Activated CD4-positive, alpha-beta T cell treated with anti-CD3 and anti-CD28 coated beads, Interleukin-2, amount 10 ng/mL, durations not matched to agents 7 days and 5 days (primary cell): ENCODE measurements at regions not wholly inside any gene's neighbourhood (a gene's known extent, or its start where the extent isn't known, plus 50 kb on each side); places are given as distances from the start of the nearest gene placed in this dataset.
"Not testable (repeated sequence)": the region's sequence is repeated elsewhere in the genome, so short reads cannot be mapped to it uniquely, and the experiment has no call there.

Experiments used
- CTCF ChIA-PET: fragments of 350-600 bp; sonication (Branson Sonifier 250); formaldehyde crosslinking; loops from one replicate; lab custom pipeline; 2021; ENCODE audit warnings: antibody characterized with exemption; lab: Charles Lee
- POLR2A ChIA-PET: fragments of 350-600 bp; sonication (Branson Sonifier 250); formaldehyde crosslinking; loops from one replicate; lab custom pipeline; 2021; ENCODE audit warnings: antibody characterized with exemption; lab: Charles Lee
- DNase-seq: peaks from one replicate; pipeline ENCODE4 v3.0.0-alpha.2; 2020
- H3K27ac Mint-ChIP-seq: one replicate; pipeline ENCODE4 v1.8.0; 2021; ENCODE audit warnings: mild to moderate bottlenecking, moderate library complexity, mixed read lengths
- H3K27me3 Mint-ChIP-seq: one replicate; pipeline ENCODE4 v1.8.0; 2021; ENCODE audit warnings: mixed read lengths
- H3K36me3 Mint-ChIP-seq: one replicate; pipeline ENCODE4 v1.8.0; 2021; ENCODE audit warnings: low read depth, mixed read lengths
- H3K4me1 Mint-ChIP-seq: one replicate; pipeline ENCODE4 v1.8.0; 2021; ENCODE audit warnings: mixed read lengths
- H3K4me3 Mint-ChIP-seq: one replicate; pipeline ENCODE4 v1.8.0; 2021; ENCODE audit warnings: mild to moderate bottlenecking, moderate library complexity, mixed read lengths
- H3K9me3 Mint-ChIP-seq: one replicate; pipeline ENCODE4 v1.8.0; 2021; ENCODE audit warnings: mixed read lengths

- H3K27me3 Mint-ChIP-seq, result peaks cover 2% of the 10 kb centered on the region
- peaks cover 15% of the 10 kb centered on the region for H3K4me1 Mint-ChIP-seq
- ChIA-PET CTCF (interaction anchor here (0.9 to 1.2 kb wide), 2 partner anchors 30 to 351 kb away, joined by 3 to 4 read pairs; no protein-coding TSS in a partner anchor), POLR2A (no interaction called here)
- no peak overlapping the region for H3K27ac Mint-ChIP-seq
- H3K4me3 Mint-ChIP-seq, result no peak overlapping the region
- no peaks in the 10 kb centered on the region for H3K36me3 Mint-ChIP-seq
- DNase-seq, result no peak
- no peaks in the 10 kb centered on the region for H3K9me3 Mint-ChIP-seq
Measured at GRCh38 chr16:50455288-50455845, 86.6 kb upstream of the BRD7 start.

GRCh38 chr16:50453446-50453845, 84.7 kb upstream of the BRD7 start:
- ChIA-PET POLR2A (no interaction called here), CTCF (no interaction called here)
- Mint-ChIP-seq H3K36me3 (no peaks in the 10 kb centered on the region), H3K9me3 (no peaks in the 10 kb centered on the region), H3K27ac (no peak overlapping the region), H3K4me1 (peaks cover 13% of the 10 kb centered on the region), H3K4me3 (no peak overlapping the region), H3K27me3 (peaks cover 2% of the 10 kb centered on the region)
- DNase-seq, result no peak

- peaks cover 5% of the 10 kb centered on the region for H3K4me1 Mint-ChIP-seq
- no peaks in the 10 kb centered on the region for H3K36me3 Mint-ChIP-seq
- no peaks in the 10 kb centered on the region for H3K9me3 Mint-ChIP-seq
- ChIA-PET CTCF (interaction anchor here (0.9 to 2.9 kb wide), 2 partner anchors 17 to 21 kb away, joined by 3 to 10 read pairs; no protein-coding TSS in a partner anchor), POLR2A (no interaction called here)
- H3K27me3 Mint-ChIP-seq, result no peaks in the 10 kb centered on the region
- no peak overlapping the region for H3K27ac Mint-ChIP-seq
- H3K4me3 Mint-ChIP-seq, result no peak overlapping the region
- DNase-seq, result no peak
Measured at GRCh38 chr16:50451951-50452508, 83.2 kb upstream of the BRD7 start.

GRCh38 chr16:50450957-50451356, 82.2 kb upstream of the BRD7 start:
- CTCF ChIA-PET, result interaction anchor here (0.6 to 2.9 kb wide), 2 partner anchors 22 to 69 kb away, joined by 4 to 10 read pairs; no protein-coding TSS in a partner anchor
- Mint-ChIP-seq H3K4me3 (no peak overlapping the region), H3K36me3 (no peaks in the 10 kb centered on the region), H3K4me1 (no peaks in the 10 kb centered on the region), H3K27ac (no peak overlapping the region), H3K9me3 (no peaks in the 10 kb centered on the region), H3K27me3 (no peaks in the 10 kb centered on the region)
- POLR2A ChIA-PET, result no interaction called here
- DNase-seq, result no peak

GRCh38 chr16:50449800-50450199, 81.0 kb upstream of the BRD7 start:
- Mint-ChIP-seq H3K4me1 (no peaks in the 10 kb centered on the region), H3K27ac (no peak overlapping the region), H3K9me3 (no peaks in the 10 kb centered on the region), H3K4me3 (no peak overlapping the region), H3K36me3 (no peaks in the 10 kb centered on the region), H3K27me3 (no peaks in the 10 kb centered on the region)
- ChIA-PET POLR2A (no interaction called here), CTCF (interaction anchor here (2.9 kb wide), 1 partner anchor 23 kb away, joined by 10 read pairs; no protein-coding TSS in a partner anchor)
- DNase-seq, result no peak

- H3K4me1 Mint-ChIP-seq, result no peaks in the 10 kb centered on the region
- ChIA-PET CTCF (interaction anchor here (0.7 to 2.9 kb wide), 2 partner anchors 12 to 24 kb away, joined by 3 to 10 read pairs; no protein-coding TSS in a partner anchor), POLR2A (no interaction called here)
- H3K27me3 Mint-ChIP-seq, result no peaks in the 10 kb centered on the region
- no peak for DNase-seq
- H3K9me3 Mint-ChIP-seq, result no peaks in the 10 kb centered on the region
- H3K4me3 Mint-ChIP-seq, result no peak overlapping the region
- no peak overlapping the region for H3K27ac Mint-ChIP-seq
- H3K36me3 Mint-ChIP-seq, result no peaks in the 10 kb centered on the region
Measured at GRCh38 chr16:50448981-50449380, 80.2 kb upstream of the BRD7 start.

- CTCF ChIA-PET, result interaction anchor here (0.7 to 1.5 kb wide), 2 partner anchors 13 to 17 kb away, joined by 3 read pairs; no protein-coding TSS in a partner anchor
- H3K27ac Mint-ChIP-seq, result no peak overlapping the region
Measured at GRCh38 chr16:50448522-50448921, 79.7 kb upstream of the BRD7 start.

GRCh38 chr16:50447386-50447785, 78.6 kb upstream of the BRD7 start:
- DNase-seq, H3K27ac Mint-ChIP-seq, H3K27me3 Mint-ChIP-seq, H3K4me3 Mint-ChIP-seq, H3K4me1 Mint-ChIP-seq, POLR2A ChIA-PET, H3K36me3 Mint-ChIP-seq, H3K9me3 Mint-ChIP-seq: not testable (repeated sequence)
- CTCF ChIA-PET, result interaction anchor here (1.5 kb wide), 1 partner anchor 18 kb away, joined by 3 read pairs; no protein-coding TSS in a partner anchor

More at GRCh38 chr16:50448522-50448921, 79.7 kb upstream of the BRD7 start:
- POLR2A ChIA-PET, result no interaction called here
- no peaks in the 10 kb centered on the region for H3K4me1 Mint-ChIP-seq
- no peaks in the 10 kb centered on the region for H3K9me3 Mint-ChIP-seq
- no peaks in the 10 kb centered on the region for H3K36me3 Mint-ChIP-seq
- H3K27me3 Mint-ChIP-seq, result no peaks in the 10 kb centered on the region
- H3K4me3 Mint-ChIP-seq, result no peak overlapping the region
- DNase-seq, result no peak

GRCh38 chr16:50446861-50447260, 78.1 kb upstream of the BRD7 start:
- CTCF ChIA-PET, result no interaction called here

GRCh38 chr16:50445621-50446555, 77.1 kb upstream of the BRD7 start:
- Mint-ChIP-seq H3K27me3 (no peaks in the 10 kb centered on the region), H3K9me3 (peaks cover 7% of the 10 kb centered on the region), H3K36me3 (no peaks in the 10 kb centered on the region), H3K4me1 (no peaks in the 10 kb centered on the region), H3K27ac (no peak overlapping the region), H3K4me3 (no peak overlapping the region)
- no peak for DNase-seq
- CTCF ChIA-PET, result interaction anchor here (0.5 to 0.9 kb wide), 2 partner anchors 19 to 299 kb away, joined by 3 read pairs; no protein-coding TSS in a partner anchor
- POLR2A ChIA-PET, result no interaction called here

More at GRCh38 chr16:50446861-50447260, 78.1 kb upstream of the BRD7 start:
- Mint-ChIP-seq H3K4me3 (no peak overlapping the region), H3K27me3 (no peaks in the 10 kb centered on the region), H3K27ac (no peak overlapping the region), H3K4me1 (no peaks in the 10 kb centered on the region), H3K9me3 (peaks cover 7% of the 10 kb centered on the region), H3K36me3 (no peaks in the 10 kb centered on the region)
- POLR2A ChIA-PET, result no interaction called here
- DNase-seq, result no peak

GRCh38 chr16:50444526-50444925, 75.7 kb upstream of the BRD7 start:
- H3K36me3 Mint-ChIP-seq, result peaks cover 2% of the 10 kb centered on the region
- CTCF ChIA-PET, result no interaction called here

GRCh38 chr16:50442221-50442620, 73.4 kb upstream of the BRD7 start:
- no peak for DNase-seq
- Mint-ChIP-seq H3K4me1 (no peaks in the 10 kb centered on the region), H3K27ac (no peak overlapping the region), H3K27me3 (no peaks in the 10 kb centered on the region), H3K4me3 (no peak overlapping the region), H3K9me3 (peaks cover 27% of the 10 kb centered on the region), H3K36me3 (peaks cover 2% of the 10 kb centered on the region)
- POLR2A ChIA-PET, result no interaction called here
- CTCF ChIA-PET, result no interaction called here

More at GRCh38 chr16:50444526-50444925, 75.7 kb upstream of the BRD7 start:
- POLR2A ChIA-PET, result no interaction called here
- Mint-ChIP-seq H3K4me3 (no peak overlapping the region), H3K9me3 (peaks cover 17% of the 10 kb centered on the region), H3K27ac (no peak overlapping the region), H3K4me1 (no peaks in the 10 kb centered on the region), H3K27me3 (no peaks in the 10 kb centered on the region)
- DNase-seq, result no peak
